Trophoblast cell (in vitro differentiated cells and primary cell): ENCODE measurements at regions not wholly inside any gene's neighbourhood (a gene's known extent, or its start where the extent isn't known, plus 50 kb on each side); places are given as distances from the start of the nearest gene placed in this dataset.

Experiments
- DNase-seq, 2 donors: peaks; one replicate each; pipeline ENCODE4 v3.0.0-alpha.2; 2016
- H2AFZ ChIP-seq: 2 replicates; pipeline ENCODE4 v1.6.1; 2013; ENCODE audit warnings: low read length, moderate library complexity, mild to moderate bottlenecking; ENCODE audit not compliant: insufficient read depth, poor library complexity
- H2AK5ac ChIP-seq: 2 replicates; pipeline ENCODE4 v1.6.1; 2013; ENCODE audit warnings: mild to moderate bottlenecking, low read length
- H2BK120ac ChIP-seq: 2 replicates; pipeline ENCODE4 v1.6.1; 2013; ENCODE audit warnings: low read length, mild to moderate bottlenecking, moderate library complexity; ENCODE audit not compliant: insufficient read depth, poor library complexity
- H2BK12ac ChIP-seq: 2 replicates; pipeline ENCODE4 v1.6.1; 2013; ENCODE audit warnings: mild to moderate bottlenecking, low read length, moderate library complexity
- H2BK5ac ChIP-seq: 2 replicates; pipeline ENCODE4 v1.6.1; 2013; ENCODE audit warnings: low read length, low read depth, moderate library complexity, mild to moderate bottlenecking; ENCODE audit not compliant: poor library complexity
- H3K14ac ChIP-seq: 2 replicates; pipeline ENCODE4 v1.6.1; 2013; ENCODE audit warnings: mild to moderate bottlenecking, low read length
- H3K18ac ChIP-seq: 2 replicates; pipeline ENCODE4 v1.6.1; 2013; ENCODE audit warnings: mild to moderate bottlenecking, low read length
- H3K23ac ChIP-seq: 2 replicates; pipeline ENCODE4 v1.6.1; 2013; ENCODE audit warnings: low read length
- H3K27ac ChIP-seq: 2 replicates; pipeline ENCODE4 v1.5.1; 2013; ENCODE audit warnings: low read depth, mild to moderate bottlenecking, inconsistent platforms, low read length, moderate library complexity
- H3K27me3 ChIP-seq: 2 replicates; pipeline ENCODE4 v1.6.1; 2013; ENCODE audit warnings: inconsistent platforms, mild to moderate bottlenecking, low read length, moderate library complexity; ENCODE audit not compliant: insufficient read depth
- H3K36me3 ChIP-seq, 2 experiments: 1 replicate in 1 of 2; 2 replicates in 1 of 2; pipeline ENCODE4 v1.6.1; 2013; ENCODE audit warnings: low read length in 2 of 2, mild to moderate bottlenecking in 2 of 2, moderate library complexity in 1 of 2; ENCODE audit not compliant: insufficient read depth in 2 of 2, control insufficient read depth in 1 of 2
- H3K4ac ChIP-seq: 2 replicates; pipeline ENCODE4 v1.6.1; 2013; ENCODE audit warnings: low read depth, mild to moderate bottlenecking, low read length, moderate library complexity
- H3K4me1 ChIP-seq, 2 experiments: 1 replicate in 1 of 2; 2 replicates in 1 of 2; pipeline ENCODE4 v1.6.1; 2013; ENCODE audit warnings: low read length in 2 of 2, mild to moderate bottlenecking in 2 of 2, moderate library complexity in 1 of 2; ENCODE audit not compliant: insufficient read depth in 2 of 2, control insufficient read depth in 1 of 2
- H3K4me2 ChIP-seq: 2 replicates; pipeline ENCODE4 v1.6.1; 2013; ENCODE audit warnings: inconsistent platforms, mild to moderate bottlenecking, low read length, moderate library complexity
- H3K4me3 ChIP-seq: 2 replicates; pipeline ENCODE4 v1.5.1; 2013; ENCODE audit warnings: mild to moderate bottlenecking, low read depth, low read length, inconsistent platforms
- H3K79me1 ChIP-seq: one replicate; pipeline ENCODE4 v1.6.1; 2013; ENCODE audit warnings: low read length
- H3K79me2 ChIP-seq: 2 replicates; pipeline ENCODE4 v1.6.1; 2013; ENCODE audit warnings: low read length, mild to moderate bottlenecking; ENCODE audit not compliant: control insufficient read depth, insufficient read depth, poor library complexity
- H3K9ac ChIP-seq: 2 replicates; pipeline ENCODE4 v1.6.1; 2013; ENCODE audit warnings: mild to moderate bottlenecking, low read length
- H3K9me3 ChIP-seq: 2 replicates; pipeline ENCODE4 v1.6.1; 2013; ENCODE audit warnings: low read depth, mild to moderate bottlenecking, control low read depth, inconsistent platforms, low read length; ENCODE audit not compliant: insufficient read depth
- H4K12ac ChIP-seq: 2 replicates; pipeline ENCODE4 v1.6.1; 2013; ENCODE audit warnings: low read depth, mild to moderate bottlenecking, low read length, moderate library complexity
- H4K8ac ChIP-seq: 2 replicates; pipeline ENCODE4 v1.6.1; 2013; ENCODE audit warnings: low read depth, mild to moderate bottlenecking, low read length, moderate library complexity
- H4K91ac ChIP-seq: one replicate; pipeline ENCODE4 v1.6.1; 2013; ENCODE audit warnings: low read depth, mild to moderate bottlenecking, low read length, moderate library complexity
- WGBS: extraction: QIAGEN DNeasy Blood & Tissue Kit; methylation state at CpG from one replicate; pipeline ENCODE4 v1.1.7; 2013; ENCODE audit warnings: missing lambda C conversion rate; ENCODE audit not compliant: insufficient read length, insufficient coverage; ENCODE audit errors: extremely low coverage; 5-methylcytosine and 5-hydroxymethylcytosine counted together

DNA sequence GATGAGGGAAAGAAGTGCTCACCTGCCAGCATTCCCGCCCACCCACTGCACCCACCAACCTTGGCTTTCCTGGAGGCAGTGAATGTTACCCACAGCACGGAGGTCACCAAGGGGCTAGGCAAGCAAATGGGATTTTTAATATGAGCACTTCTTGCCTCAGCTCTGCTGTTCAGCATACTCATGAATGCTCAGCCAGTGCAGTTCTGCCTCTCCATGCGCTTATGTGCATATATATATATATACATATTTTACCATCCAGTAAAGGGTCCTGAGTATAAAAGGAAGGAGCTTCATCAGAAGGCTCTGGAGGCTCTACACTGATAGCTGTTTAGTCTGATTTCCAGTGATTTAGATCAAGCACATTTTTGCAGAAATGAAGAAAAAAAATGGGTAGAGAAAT is 366.9 kb downstream of the SIPA1L2 start:
- no peaks in the 10 kb centered on the region for H3K79me2 ChIP-seq
- no peak overlapping the region for H2BK120ac ChIP-seq
- no peak overlapping the region for H3K4me2 ChIP-seq
- no peak overlapping the region for H4K91ac ChIP-seq
- no peak overlapping the region for H3K23ac ChIP-seq
- no peak overlapping the region for H4K12ac ChIP-seq
- H3K14ac ChIP-seq = no peak overlapping the region
- no peak overlapping the region for H3K18ac ChIP-seq
- DNase-seq = no peak
- H3K9ac ChIP-seq = no peak overlapping the region
- no peak overlapping the region for H2BK5ac ChIP-seq
- no peaks in the 10 kb centered on the region for H3K79me1 ChIP-seq
- no CpG with 5 or more reads among the region's 3 CpGs for WGBS
- peaks cover 5 to 7% of the 10 kb centered on the region in 2 experiments for H3K4me1 ChIP-seq
- H2AK5ac ChIP-seq = no peak overlapping the region
- no peak overlapping the region for H2BK12ac ChIP-seq
- no peaks in the 10 kb centered on the region for H3K9me3 ChIP-seq
- no peaks in the 10 kb centered on the region for H3K27me3 ChIP-seq
- H3K27ac ChIP-seq = no peak overlapping the region
- no peaks in the 10 kb centered on the region for H3K36me3 ChIP-seq
- H3K4me3 ChIP-seq = no peak overlapping the region
- H3K4ac ChIP-seq = no peak overlapping the region
- no peak overlapping the region for H2AFZ ChIP-seq
- no peak overlapping the region for H4K8ac ChIP-seq

DNA sequence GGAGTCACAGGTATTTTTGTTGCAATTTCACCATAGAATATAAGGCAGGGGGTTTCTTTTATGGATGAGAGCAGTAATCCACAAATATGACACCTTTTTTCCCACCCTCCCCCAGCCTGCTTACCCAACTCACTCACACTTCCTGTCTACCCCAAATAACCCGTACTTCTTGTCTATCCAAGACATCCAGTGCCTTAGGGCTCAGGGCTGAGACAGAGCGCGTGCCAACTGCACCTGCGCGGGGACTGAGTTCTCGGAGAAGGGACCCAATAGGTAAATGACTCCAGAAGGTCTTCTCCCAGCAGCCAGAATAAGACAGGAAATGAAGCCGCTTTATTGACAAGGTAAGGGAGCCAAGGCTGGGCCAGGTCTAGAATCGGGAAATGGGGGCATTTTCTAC is 369.1 kb downstream of the SIPA1L2 start:
- no peak overlapping the region for H4K91ac ChIP-seq
- DNase-seq = peak; percentile 31 to 48
- H3K4me2 ChIP-seq = no peak overlapping the region
- no peak overlapping the region for H4K8ac ChIP-seq
- H3K4ac ChIP-seq = no peak overlapping the region
- H2BK120ac ChIP-seq = no peak overlapping the region
- no peaks in the 10 kb centered on the region for H3K79me2 ChIP-seq
- H4K12ac ChIP-seq = no peak overlapping the region
- no peaks in the 10 kb centered on the region for H3K27me3 ChIP-seq
- H2BK5ac ChIP-seq = no peak overlapping the region
- no peak overlapping the region for H3K27ac ChIP-seq
- H3K9me3 ChIP-seq = peaks cover 3% of the 10 kb centered on the region
- H3K9ac ChIP-seq = no peak overlapping the region
- H3K14ac ChIP-seq = no peak overlapping the region
- H2AFZ ChIP-seq = no peak overlapping the region
- H3K79me1 ChIP-seq = no peaks in the 10 kb centered on the region
- no CpG with 5 or more reads among the region's 8 CpGs for WGBS
- peaks cover 5 to 7% of the 10 kb centered on the region in 2 experiments for H3K4me1 ChIP-seq
- no peak overlapping the region for H3K23ac ChIP-seq
- no peak overlapping the region for H2AK5ac ChIP-seq
- no peaks in the 10 kb centered on the region for H3K36me3 ChIP-seq
- H3K18ac ChIP-seq = no peak overlapping the region
- H3K4me3 ChIP-seq = no peak overlapping the region
- no peak overlapping the region for H2BK12ac ChIP-seq

DNA sequence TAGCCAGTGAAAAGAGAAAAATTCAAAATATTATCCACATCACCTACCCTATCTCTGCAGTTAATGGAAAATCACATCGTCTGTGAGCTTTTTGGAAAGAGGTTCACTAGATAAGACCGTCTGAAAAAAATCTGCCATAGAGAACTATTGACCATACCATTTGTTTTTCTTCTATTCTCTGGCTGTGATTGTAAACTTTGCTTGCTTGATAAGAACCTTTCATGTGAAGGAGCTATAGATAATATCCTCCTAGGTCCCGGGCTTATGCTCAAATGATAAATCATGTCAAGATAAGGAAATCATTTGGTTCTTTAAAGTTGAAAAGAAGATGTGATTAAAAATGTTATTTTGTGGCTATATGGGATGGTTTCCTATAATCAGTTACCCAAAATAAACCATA is 369.9 kb downstream of the SIPA1L2 start:
- Histone ChIP-seq H3K79me1 (no peaks in the 10 kb centered on the region), H3K27ac (no peak overlapping the region), H3K23ac (no peak overlapping the region), H3K36me3 (no peaks in the 10 kb centered on the region), H3K14ac (no peak overlapping the region), H3K4ac (no peak overlapping the region), H3K27me3 (no peaks in the 10 kb centered on the region), H3K4me3 (no peak overlapping the region), H3K9me3 (peaks cover 3% of the 10 kb centered on the region), H3K79me2 (no peaks in the 10 kb centered on the region), H4K12ac (no peak overlapping the region), H4K91ac (no peak overlapping the region), H3K4me1 (peaks cover 5 to 7% of the 10 kb centered on the region in 2 experiments), H2BK12ac (no peak overlapping the region), H3K18ac (no peak overlapping the region), H3K4me2 (no peak overlapping the region), H2BK5ac (no peak overlapping the region), H2AFZ (no peak overlapping the region), H2AK5ac (no peak overlapping the region), H4K8ac (no peak overlapping the region), H3K9ac (no peak overlapping the region), H2BK120ac (no peak overlapping the region)
- no peak for DNase-seq
- no CpG with 5 or more reads among the region's 3 CpGs for WGBS

DNA sequence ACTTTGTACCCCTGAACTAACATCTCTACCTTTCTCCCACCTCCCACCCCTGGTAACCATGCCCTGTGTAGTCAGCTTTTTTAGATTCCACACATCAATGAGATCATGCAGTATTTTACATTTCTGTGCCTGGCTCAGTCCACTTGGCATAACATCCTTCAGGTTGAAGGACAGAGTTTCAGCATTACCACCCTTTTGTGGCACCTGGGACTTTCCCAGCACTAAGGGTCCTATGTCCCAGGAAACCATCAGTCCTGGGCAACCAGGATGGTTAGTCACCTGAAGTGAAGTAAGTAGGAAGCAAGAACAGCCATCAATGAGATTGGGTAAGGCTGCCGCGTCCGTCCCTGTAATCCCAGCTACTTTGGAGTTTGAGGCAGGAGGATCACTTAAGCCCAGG is 370.6 kb downstream of the SIPA1L2 start:
- no peaks in the 10 kb centered on the region for H3K36me3 ChIP-seq
- no peak overlapping the region for H3K9ac ChIP-seq
- no peak overlapping the region for H3K27ac ChIP-seq
- no peak overlapping the region for H4K12ac ChIP-seq
- no peak overlapping the region for H3K4ac ChIP-seq
- H3K79me1 ChIP-seq = no peaks in the 10 kb centered on the region
- no peak overlapping the region for H3K23ac ChIP-seq
- H2BK120ac ChIP-seq = no peak overlapping the region
- H3K9me3 ChIP-seq = peaks cover 3% of the 10 kb centered on the region
- H3K14ac ChIP-seq = no peak overlapping the region
- H3K18ac ChIP-seq = no peak overlapping the region
- H2AK5ac ChIP-seq = no peak overlapping the region
- H4K91ac ChIP-seq = no peak overlapping the region
- no peak overlapping the region for H2BK12ac ChIP-seq
- H3K4me1 ChIP-seq = peaks cover 5 to 7% of the 10 kb centered on the region in 2 experiments
- H2BK5ac ChIP-seq = no peak overlapping the region
- H4K8ac ChIP-seq = no peak overlapping the region
- no peak overlapping the region for H3K4me2 ChIP-seq
- H3K27me3 ChIP-seq = no peaks in the 10 kb centered on the region
- no peak overlapping the region for H2AFZ ChIP-seq
- DNase-seq = no peak
- no peak overlapping the region for H3K4me3 ChIP-seq
- no CpG with 5 or more reads among the region's 3 CpGs for WGBS
- H3K79me2 ChIP-seq = no peaks in the 10 kb centered on the region
